Fibroblast of upper back skin (primary cell): ENCODE measurements at regions not wholly inside any gene's neighbourhood (a gene's known extent, or its start where the extent isn't known, plus 50 kb on each side); places are given as distances from the start of the nearest gene placed in this dataset.
"Not testable (repeated sequence)": the region's sequence is repeated elsewhere in the genome, so short reads cannot be mapped to it uniquely, and the experiment has no call there.

Source experiments
- DNase-seq: peaks from one replicate; pipeline ENCODE4 v3.0.0-alpha.2; 2013

- no peak for DNase-seq
Measured at GRCh38 chr2:66171530-66171929, 263.4 kb upstream of the MEIS1 start.

- DNase-seq, result no peak
Measured at GRCh38 chr2:66170744-66171330, 264.1 kb upstream of the MEIS1 start.

- DNase-seq, result no peak
Measured at GRCh38 chr2:66169076-66169475, 265.8 kb upstream of the MEIS1 start.

- DNase-seq, result no peak
Measured at GRCh38 chr2:66164470-66164869, 270.5 kb upstream of the MEIS1 start.

GRCh38 chr2:66156171-66156570 is 278.8 kb upstream of the MEIS1 start:
- DNase-seq, result no peak

- no peak for DNase-seq
Measured at GRCh38 chr2:66153941-66154340, 281.0 kb upstream of the MEIS1 start.

- DNase-seq, result no peak
Measured at GRCh38 chr2:66145490-66145889, 289.4 kb upstream of the MEIS1 start.

GRCh38 chr2:66144324-66144723 is 290.6 kb upstream of the MEIS1 start:
- not testable (repeated sequence) for DNase-seq

GRCh38 chr2:66137606-66138130 is 297.3 kb upstream of the MEIS1 start:
- DNase-seq, result no peak

- DNase-seq, result peak; percentile 22
Measured at GRCh38 chr2:66134138-66134701, 300.7 kb upstream of the MEIS1 start.

GRCh38 chr2:66127656-66128055 is 307.3 kb upstream of the MEIS1 start:
- DNase-seq, result no peak

- no peak for DNase-seq
Measured at GRCh38 chr2:66127061-66127460, 307.9 kb upstream of the MEIS1 start.

- DNase-seq, result no peak
Measured at GRCh38 chr2:66125951-66126350, 309.0 kb upstream of the MEIS1 start.

- no peak for DNase-seq
Measured at GRCh38 chr2:66122516-66122915, 312.4 kb upstream of the MEIS1 start.

GRCh38 chr2:66121946-66122345 is 313.0 kb upstream of the MEIS1 start:
- DNase-seq, result no peak

GRCh38 chr2:66113988-66114625 is 320.8 kb upstream of the MEIS1 start:
- DNase-seq, result no peak

- DNase-seq, result no peak
Measured at GRCh38 chr2:66111706-66112105, 323.2 kb upstream of the MEIS1 start.

- no peak for DNase-seq
Measured at GRCh38 chr2:66110608-66111007, 324.3 kb upstream of the MEIS1 start.

- DNase-seq, result no peak
Measured at GRCh38 chr2:66110086-66110485, 324.8 kb upstream of the MEIS1 start.

- no peak for DNase-seq
Measured at GRCh38 chr2:66109419-66109818, 325.5 kb upstream of the MEIS1 start.

GRCh38 chr2:66105066-66105753 is 329.7 kb upstream of the MEIS1 start:
- no peak for DNase-seq

GRCh38 chr2:66103581-66103980 is 331.3 kb upstream of the MEIS1 start:
- no peak for DNase-seq

GRCh38 chr2:66101206-66101605 is 333.7 kb upstream of the MEIS1 start:
- no peak for DNase-seq

GRCh38 chr2:66095820-66096345 is 339.0 kb upstream of the MEIS1 start:
- DNase-seq, result no peak
